HepG2 (cell line): ENCODE measurements at regions not wholly inside any gene's neighbourhood (a gene's known extent, or its start where the extent isn't known, plus 50 kb on each side); places are given as distances from the start of the nearest gene placed in this dataset.

Experiments used
- ARHGAP35 ChIP-seq: sonication (generic); formaldehyde crosslinking; IDR thresholded peaks from 2 replicates; pipeline ENCODE4 v1.9.0; 2022; ENCODE audit warnings: mild to moderate bottlenecking, inconsistent platforms, moderate library complexity, missing genetic modification reagents, borderline replicate concordance
- FOXC1 ChIP-seq: sonication (generic); formaldehyde crosslinking; IDR thresholded peaks from 2 replicates; pipeline ENCODE4 v1.8.0; 2022; ENCODE audit warnings: mild to moderate bottlenecking, missing genetic modification reagents, borderline replicate concordance
- HCFC1 ChIP-seq: fragments of 150-350 bp; IDR thresholded peaks from 2 replicates; pipeline ENCODE4 v1.6.1; 2014; ENCODE audit warnings: low read depth, low read length
- IRF2 ChIP-seq: IDR thresholded peaks from 2 replicates; pipeline ENCODE4 v1.6.1; 2018; ENCODE audit warnings: missing genetic modification reagents, missing compliant biosample characterization
- MIXL1 ChIP-seq: IDR thresholded peaks from 2 replicates; pipeline ENCODE4 v1.6.1; 2016
- MXD3 ChIP-seq: IDR thresholded peaks from 2 replicates; pipeline ENCODE4 v1.6.1; 2016; ENCODE audit warnings: mild to moderate bottlenecking, missing biosample characterization, missing genetic modification reagents
- NR2F6 ChIP-seq, 2 experiments: IDR thresholded peaks; 2 replicates each; pipeline ENCODE4 v1.6.1; 2016; ENCODE audit warnings: antibody characterized with exemption in 1 of 2, mild to moderate bottlenecking in 1 of 2
- PRDM10 ChIP-seq: sonication (generic); formaldehyde crosslinking; IDR thresholded peaks from 2 replicates; pipeline ENCODE4 v1.4.0; 2020; ENCODE audit warnings: low read depth, missing genetic modification reagents
- RBAK ChIP-seq: sonication (generic); formaldehyde crosslinking; IDR thresholded peaks from 2 replicates; pipeline ENCODE4 v1.5.1; 2020; ENCODE audit warnings: mild to moderate bottlenecking, missing genetic modification reagents
- RELA ChIP-seq: sonication (generic); formaldehyde crosslinking; IDR thresholded peaks from 2 replicates; pipeline ENCODE4 v1.4.0; 2020; ENCODE audit warnings: missing genetic modification reagents
- SPEN ChIP-seq: sonication (generic); formaldehyde crosslinking; IDR thresholded peaks from 2 replicates; pipeline ENCODE4 v1.5.1; 2020; ENCODE audit warnings: low read depth, mild to moderate bottlenecking, missing genetic modification reagents
- ZNF160 ChIP-seq: sonication (generic); formaldehyde crosslinking; IDR thresholded peaks from 2 replicates; pipeline ENCODE4 v1.8.0; 2022; ENCODE audit warnings: mild to moderate bottlenecking, inconsistent platforms, missing genetic modification reagents
- TF ChIP-seq, protein P1 (sequence below): sonication (generic); formaldehyde crosslinking; IDR thresholded peaks from 2 replicates; pipeline ENCODE4 v1.4.0; 2020; ENCODE audit warnings: missing genetic modification reagents
- TF ChIP-seq, protein P2 (sequence below): sonication (generic); formaldehyde crosslinking; IDR thresholded peaks from 2 replicates; pipeline ENCODE4 v1.8.0; 2022; ENCODE audit warnings: missing genetic modification reagents, mild to moderate bottlenecking, borderline replicate concordance
- TF ChIP-seq, protein P3 (sequence below): sonication (generic); formaldehyde crosslinking; IDR thresholded peaks from 2 replicates; pipeline ENCODE4 v1.4.0; 2020; ENCODE audit warnings: mild to moderate bottlenecking, missing genetic modification reagents
- TF ChIP-seq, protein P4 (sequence below): sonication (generic); formaldehyde crosslinking; IDR thresholded peaks from 2 replicates; pipeline ENCODE4 v1.4.0; 2020; ENCODE audit warnings: missing genetic modification reagents

GRCh38 chr1:201709564-201710295 is 119.2 kb upstream of the IPO9 start (continued):
- no peak for TF ChIP-seq ARHGAP35
- TF ChIP-seq ZNF160, result no peak
- TF ChIP-seq, protein P1, sequence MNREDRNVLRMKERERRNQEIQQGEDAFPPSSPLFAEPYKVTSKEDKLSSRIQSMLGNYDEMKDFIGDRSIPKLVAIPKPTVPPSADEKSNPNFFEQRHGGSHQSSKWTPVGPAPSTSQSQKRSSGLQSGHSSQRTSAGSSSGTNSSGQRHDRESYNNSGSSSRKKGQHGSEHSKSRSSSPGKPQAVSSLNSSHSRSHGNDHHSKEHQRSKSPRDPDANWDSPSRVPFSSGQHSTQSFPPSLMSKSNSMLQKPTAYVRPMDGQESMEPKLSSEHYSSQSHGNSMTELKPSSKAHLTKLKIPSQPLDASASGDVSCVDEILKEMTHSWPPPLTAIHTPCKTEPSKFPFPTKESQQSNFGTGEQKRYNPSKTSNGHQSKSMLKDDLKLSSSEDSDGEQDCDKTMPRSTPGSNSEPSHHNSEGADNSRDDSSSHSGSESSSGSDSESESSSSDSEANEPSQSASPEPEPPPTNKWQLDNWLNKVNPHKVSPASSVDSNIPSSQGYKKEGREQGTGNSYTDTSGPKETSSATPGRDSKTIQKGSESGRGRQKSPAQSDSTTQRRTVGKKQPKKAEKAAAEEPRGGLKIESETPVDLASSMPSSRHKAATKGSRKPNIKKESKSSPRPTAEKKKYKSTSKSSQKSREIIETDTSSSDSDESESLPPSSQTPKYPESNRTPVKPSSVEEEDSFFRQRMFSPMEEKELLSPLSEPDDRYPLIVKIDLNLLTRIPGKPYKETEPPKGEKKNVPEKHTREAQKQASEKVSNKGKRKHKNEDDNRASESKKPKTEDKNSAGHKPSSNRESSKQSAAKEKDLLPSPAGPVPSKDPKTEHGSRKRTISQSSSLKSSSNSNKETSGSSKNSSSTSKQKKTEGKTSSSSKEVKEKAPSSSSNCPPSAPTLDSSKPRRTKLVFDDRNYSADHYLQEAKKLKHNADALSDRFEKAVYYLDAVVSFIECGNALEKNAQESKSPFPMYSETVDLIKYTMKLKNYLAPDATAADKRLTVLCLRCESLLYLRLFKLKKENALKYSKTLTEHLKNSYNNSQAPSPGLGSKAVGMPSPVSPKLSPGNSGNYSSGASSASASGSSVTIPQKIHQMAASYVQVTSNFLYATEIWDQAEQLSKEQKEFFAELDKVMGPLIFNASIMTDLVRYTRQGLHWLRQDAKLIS (CRISPR knock-in tag), result no peak
- no peak for TF ChIP-seq RELA (CRISPR knock-in tag)
- no peak for TF ChIP-seq SPEN (CRISPR knock-in tag)
- TF ChIP-seq, protein P2, sequence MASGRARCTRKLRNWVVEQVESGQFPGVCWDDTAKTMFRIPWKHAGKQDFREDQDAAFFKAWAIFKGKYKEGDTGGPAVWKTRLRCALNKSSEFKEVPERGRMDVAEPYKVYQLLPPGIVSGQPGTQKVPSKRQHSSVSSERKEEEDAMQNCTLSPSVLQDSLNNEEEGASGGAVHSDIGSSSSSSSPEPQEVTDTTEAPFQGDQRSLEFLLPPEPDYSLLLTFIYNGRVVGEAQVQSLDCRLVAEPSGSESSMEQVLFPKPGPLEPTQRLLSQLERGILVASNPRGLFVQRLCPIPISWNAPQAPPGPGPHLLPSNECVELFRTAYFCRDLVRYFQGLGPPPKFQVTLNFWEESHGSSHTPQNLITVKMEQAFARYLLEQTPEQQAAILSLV (CRISPR knock-in tag), result no peak
- TF ChIP-seq IRF2 (CRISPR knock-in tag), result 0 out of 2 replicates have a peak, but pooled peaks have one; percentile 18
- TF ChIP-seq FOXC1 (CRISPR knock-in tag), result no peak
- no peak for TF ChIP-seq MXD3 (CRISPR knock-in tag)
- no peak for TF ChIP-seq MIXL1
- TF ChIP-seq RBAK (CRISPR knock-in tag), result no peak
- TF ChIP-seq, protein P3, sequence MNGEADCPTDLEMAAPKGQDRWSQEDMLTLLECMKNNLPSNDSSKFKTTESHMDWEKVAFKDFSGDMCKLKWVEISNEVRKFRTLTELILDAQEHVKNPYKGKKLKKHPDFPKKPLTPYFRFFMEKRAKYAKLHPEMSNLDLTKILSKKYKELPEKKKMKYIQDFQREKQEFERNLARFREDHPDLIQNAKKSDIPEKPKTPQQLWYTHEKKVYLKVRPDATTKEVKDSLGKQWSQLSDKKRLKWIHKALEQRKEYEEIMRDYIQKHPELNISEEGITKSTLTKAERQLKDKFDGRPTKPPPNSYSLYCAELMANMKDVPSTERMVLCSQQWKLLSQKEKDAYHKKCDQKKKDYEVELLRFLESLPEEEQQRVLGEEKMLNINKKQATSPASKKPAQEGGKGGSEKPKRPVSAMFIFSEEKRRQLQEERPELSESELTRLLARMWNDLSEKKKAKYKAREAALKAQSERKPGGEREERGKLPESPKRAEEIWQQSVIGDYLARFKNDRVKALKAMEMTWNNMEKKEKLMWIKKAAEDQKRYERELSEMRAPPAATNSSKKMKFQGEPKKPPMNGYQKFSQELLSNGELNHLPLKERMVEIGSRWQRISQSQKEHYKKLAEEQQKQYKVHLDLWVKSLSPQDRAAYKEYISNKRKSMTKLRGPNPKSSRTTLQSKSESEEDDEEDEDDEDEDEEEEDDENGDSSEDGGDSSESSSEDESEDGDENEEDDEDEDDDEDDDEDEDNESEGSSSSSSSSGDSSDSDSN (CRISPR knock-in tag), result no peak
- TF ChIP-seq PRDM10 (CRISPR knock-in tag), result no peak
- TF ChIP-seq HCFC1, result no peak
- TF ChIP-seq, protein P4, sequence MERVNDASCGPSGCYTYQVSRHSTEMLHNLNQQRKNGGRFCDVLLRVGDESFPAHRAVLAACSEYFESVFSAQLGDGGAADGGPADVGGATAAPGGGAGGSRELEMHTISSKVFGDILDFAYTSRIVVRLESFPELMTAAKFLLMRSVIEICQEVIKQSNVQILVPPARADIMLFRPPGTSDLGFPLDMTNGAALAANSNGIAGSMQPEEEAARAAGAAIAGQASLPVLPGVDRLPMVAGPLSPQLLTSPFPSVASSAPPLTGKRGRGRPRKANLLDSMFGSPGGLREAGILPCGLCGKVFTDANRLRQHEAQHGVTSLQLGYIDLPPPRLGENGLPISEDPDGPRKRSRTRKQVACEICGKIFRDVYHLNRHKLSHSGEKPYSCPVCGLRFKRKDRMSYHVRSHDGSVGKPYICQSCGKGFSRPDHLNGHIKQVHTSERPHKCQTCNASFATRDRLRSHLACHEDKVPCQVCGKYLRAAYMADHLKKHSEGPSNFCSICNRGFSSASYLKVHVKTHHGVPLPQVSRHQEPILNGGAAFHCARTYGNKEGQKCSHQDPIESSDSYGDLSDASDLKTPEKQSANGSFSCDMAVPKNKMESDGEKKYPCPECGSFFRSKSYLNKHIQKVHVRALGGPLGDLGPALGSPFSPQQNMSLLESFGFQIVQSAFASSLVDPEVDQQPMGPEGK (CRISPR knock-in tag), result peak; percentile 45
- no peak for TF ChIP-seq NR2F6 (IDR thresholded peaks at IDR 0.05)
- TF ChIP-seq NR2F6 (CRISPR knock-in tag; IDR thresholded peaks at IDR 0.05), result no peak
